Karpas-422 (cell line): ENCODE measurements at regions not wholly inside any gene's neighbourhood (a gene's known extent, or its start where the extent isn't known, plus 50 kb on each side); places are given as distances from the start of the nearest gene placed in this dataset.

ENCODE experiments used
- DNase-seq: peaks from one replicate; pipeline ENCODE4 v3.0.0-alpha.2; 2015
- H2AFZ ChIP-seq: fragments of 200-600 bp; sonication (generic); 2 replicates; pipeline ENCODE4 v1.6.1; 2014; ENCODE audit warnings: antibody characterized with exemption, low read length, mixed read lengths
- H3K27ac ChIP-seq: fragments of 200-600 bp; sonication (generic); 2 replicates; pipeline ENCODE4 v1.5.1; 2014; ENCODE audit warnings: mild to moderate bottlenecking, low read length, moderate library complexity
- H3K27me3 ChIP-seq: fragments of 200-600 bp; sonication (generic); 2 replicates; pipeline ENCODE4 v1.6.1; 2014; ENCODE audit warnings: low read length, mixed read lengths
- H3K36me3 ChIP-seq: fragments of 200-600 bp; sonication (generic); 2 replicates; pipeline ENCODE4 v1.6.1; 2014; ENCODE audit warnings: low read length, mixed read lengths; ENCODE audit not compliant: insufficient read depth
- H3K4me1 ChIP-seq: fragments of 200-600 bp; sonication (generic); 2 replicates; pipeline ENCODE4 v1.6.1; 2014; ENCODE audit warnings: mild to moderate bottlenecking, low read length, mixed read lengths
- H3K4me2 ChIP-seq: fragments of 200-600 bp; sonication (generic); 2 replicates; pipeline ENCODE4 v1.6.1; 2014; ENCODE audit warnings: low read length, low read depth, mild to moderate bottlenecking; ENCODE audit not compliant: poor library complexity, severe bottlenecking
- H3K4me3 ChIP-seq: fragments of 200-600 bp; sonication (generic); 2 replicates; pipeline ENCODE4 v1.5.1; 2014; ENCODE audit warnings: mild to moderate bottlenecking, antibody characterized with exemption, low read length, mixed read lengths
- H3K79me2 ChIP-seq: fragments of 200-600 bp; sonication (generic); 2 replicates; pipeline ENCODE4 v1.6.1; 2014; ENCODE audit warnings: mild to moderate bottlenecking, low read length, mixed read lengths
- H3K9ac ChIP-seq: fragments of 200-600 bp; sonication (generic); 2 replicates; pipeline ENCODE4 v1.6.0; 2014; ENCODE audit warnings: low read length
- H3K9me2 ChIP-seq: fragments of 200-600 bp; sonication (generic), shearing (Covaris generic); replicated peaks from 2 replicates; pipeline ENCODE4 v1.6.0; 2014; ENCODE audit warnings: mild to moderate bottlenecking, low read length, moderate library complexity; ENCODE audit not compliant: insufficient read depth
- H3K9me3 ChIP-seq: fragments of 300-700, 200-600 bp; sonication (generic); 2 replicates; pipeline ENCODE4 v1.6.1; 2014; ENCODE audit warnings: low read length, mixed read lengths
- H4K20me1 ChIP-seq: fragments of 200-600 bp; sonication (generic); 2 replicates; pipeline ENCODE4 v1.6.1; 2014; ENCODE audit warnings: mild to moderate bottlenecking, antibody characterized with exemption, low read length, low read depth; ENCODE audit not compliant: insufficient read depth

DNA sequence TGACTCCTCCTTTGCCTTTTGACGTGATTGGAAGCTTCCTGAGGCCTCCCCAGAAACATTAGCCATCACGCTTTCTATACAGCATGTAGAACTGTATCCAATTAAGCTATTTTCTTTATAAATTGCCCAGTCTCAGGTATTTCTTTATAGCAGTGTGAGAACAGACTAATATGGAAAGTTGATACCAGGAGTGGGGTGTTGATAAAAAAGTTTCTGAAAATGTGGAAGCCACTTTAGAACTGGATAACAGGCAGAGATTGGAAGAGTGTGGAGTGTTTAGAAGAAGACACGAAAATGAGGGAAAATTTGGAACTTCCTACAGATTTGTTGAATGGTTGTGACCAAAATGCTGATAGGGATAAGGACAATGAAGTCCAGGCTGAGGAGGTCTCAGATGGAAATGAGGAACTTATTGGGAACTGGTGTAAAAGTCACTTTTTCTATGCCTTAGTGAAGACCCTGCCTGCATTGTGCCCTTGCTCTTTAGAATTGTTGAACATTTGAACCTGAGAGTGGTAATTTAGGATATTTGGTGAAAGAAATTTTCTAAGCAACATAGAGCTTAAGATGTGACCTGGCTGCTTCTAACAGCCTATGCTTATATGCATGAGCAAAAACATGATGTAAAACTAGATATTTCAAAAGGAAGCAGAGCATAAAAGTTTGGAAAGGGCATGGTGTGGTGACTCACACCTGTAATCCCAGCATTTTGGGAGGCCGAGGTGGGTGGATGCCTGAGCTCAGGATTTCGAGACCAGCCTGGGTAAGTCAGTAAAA lies 969.7 kb downstream of the DSC3 start:
- no peaks in the 10 kb centered on the region for H3K4me1 ChIP-seq
- no peaks in the 10 kb centered on the region for H3K36me3 ChIP-seq
- H3K79me2 ChIP-seq = no peaks in the 10 kb centered on the region
- no peak overlapping the region for H3K27ac ChIP-seq
- H4K20me1 ChIP-seq = no peaks in the 10 kb centered on the region
- no peak overlapping the region for H2AFZ ChIP-seq
- H3K4me3 ChIP-seq = no peak overlapping the region
- no peak for DNase-seq
- H3K4me2 ChIP-seq = no peak overlapping the region
- H3K9me2 ChIP-seq = no peaks in the 10 kb centered on the region
- no peak overlapping the region for H3K9ac ChIP-seq
- H3K27me3 ChIP-seq = no peaks in the 10 kb centered on the region
- peaks cover 28% of the 10 kb centered on the region for H3K9me3 ChIP-seq

GRCh38 chr18:30066288-30066687 lies 976.3 kb downstream of the DSC3 start:
- no peaks in the 10 kb centered on the region for H3K9me2 ChIP-seq
- H4K20me1 ChIP-seq = no peaks in the 10 kb centered on the region
- H3K27ac ChIP-seq = no peak overlapping the region
- peaks cover 7% of the 10 kb centered on the region for H3K9me3 ChIP-seq
- no peaks in the 10 kb centered on the region for H3K36me3 ChIP-seq
- H3K4me1 ChIP-seq = no peaks in the 10 kb centered on the region
- H3K27me3 ChIP-seq = no peaks in the 10 kb centered on the region
- DNase-seq = no peak
- H3K4me3 ChIP-seq = no peak overlapping the region
- no peaks in the 10 kb centered on the region for H3K79me2 ChIP-seq
- H3K9ac ChIP-seq = no peak overlapping the region
- H2AFZ ChIP-seq = no peak overlapping the region
- no peak overlapping the region for H3K4me2 ChIP-seq

DNA sequence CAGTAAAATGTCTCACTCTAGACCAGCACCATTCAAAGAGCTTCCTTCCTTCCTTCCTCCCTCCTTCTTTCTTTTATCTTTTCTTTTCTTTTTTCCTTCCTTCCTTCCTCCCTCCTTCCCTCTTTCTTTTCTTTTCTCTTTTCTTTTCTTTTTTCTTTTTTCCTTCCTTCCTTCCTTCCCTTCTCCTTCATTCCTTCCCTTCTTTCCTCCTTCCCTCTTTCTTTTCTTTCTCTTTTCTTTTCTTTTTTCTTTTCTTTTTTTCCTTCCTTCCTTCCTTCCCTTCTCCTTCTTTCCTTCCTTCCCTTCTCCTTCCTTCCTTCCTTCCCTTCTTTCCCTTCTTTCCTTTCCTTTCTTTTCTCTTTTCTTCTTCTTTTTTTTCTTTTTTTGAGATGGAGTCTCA lies 985.1 kb downstream of the DSC3 start:
- no peaks in the 10 kb centered on the region for H3K27me3 ChIP-seq
- H3K9me3 ChIP-seq = peaks cover 24% of the 10 kb centered on the region; the same call in 1 of the 2 replicates
- no peaks in the 10 kb centered on the region; the same call in 1 of the 2 replicates for H3K9me2 ChIP-seq
- no peaks in the 10 kb centered on the region for H3K4me1 ChIP-seq
- DNase-seq = no peak
- no peak overlapping the region for H3K9ac ChIP-seq
- H2AFZ ChIP-seq = no peak overlapping the region
- no peak overlapping the region for H3K4me2 ChIP-seq
- H3K79me2 ChIP-seq = no peaks in the 10 kb centered on the region
- no peaks in the 10 kb centered on the region for H4K20me1 ChIP-seq
- H3K27ac ChIP-seq = no peak overlapping the region
- no peak overlapping the region for H3K4me3 ChIP-seq
- H3K36me3 ChIP-seq = no peaks in the 10 kb centered on the region

GRCh38 chr18:30056528-30056927 lies 986.0 kb downstream of the DSC3 start:
- H3K4me1 ChIP-seq = no peaks in the 10 kb centered on the region
- no peak overlapping the region for H3K27ac ChIP-seq
- H3K4me2 ChIP-seq = no peak overlapping the region
- no peaks in the 10 kb centered on the region for H3K27me3 ChIP-seq
- no peak overlapping the region for H2AFZ ChIP-seq
- no peaks in the 10 kb centered on the region; the same call in 1 of the 2 replicates for H3K9me2 ChIP-seq
- peaks cover 31% of the 10 kb centered on the region; the same call in 1 of the 2 replicates for H3K9me3 ChIP-seq
- no peak for DNase-seq
- no peaks in the 10 kb centered on the region for H3K36me3 ChIP-seq
- no peaks in the 10 kb centered on the region for H4K20me1 ChIP-seq
- H3K4me3 ChIP-seq = no peak overlapping the region
- H3K9ac ChIP-seq = no peak overlapping the region
- H3K79me2 ChIP-seq = no peaks in the 10 kb centered on the region

DNA sequence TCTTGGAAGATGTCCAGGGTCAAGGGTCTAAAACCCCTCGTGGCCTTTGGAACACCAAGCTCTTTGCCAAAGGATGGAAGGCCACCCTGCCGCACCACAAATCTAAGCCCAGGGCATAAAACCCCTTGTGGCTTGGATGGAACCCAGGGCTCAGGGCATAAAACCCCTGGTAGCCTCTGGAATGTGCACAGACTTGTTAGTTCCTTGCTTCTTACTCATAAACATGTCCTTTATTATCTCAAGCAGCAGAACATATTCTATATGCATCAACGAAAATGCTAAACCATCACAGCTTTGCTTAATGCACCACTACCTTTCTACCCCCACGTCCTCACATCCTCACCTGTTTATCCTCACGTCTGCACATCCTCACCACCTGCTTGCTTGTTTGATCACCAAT lies 998.0 kb downstream of the DSC3 start:
- Histone ChIP-seq H3K4me2 (no peak overlapping the region), H3K9me2 (no peaks in the 10 kb centered on the region), H3K4me3 (no peak overlapping the region), H3K9me3 (peaks cover 3% of the 10 kb centered on the region), H3K9ac (no peak overlapping the region), H3K79me2 (no peaks in the 10 kb centered on the region), H2AFZ (no peak overlapping the region), H3K36me3 (no peaks in the 10 kb centered on the region), H4K20me1 (no peaks in the 10 kb centered on the region), H3K27me3 (no peaks in the 10 kb centered on the region), H3K27ac (no peak overlapping the region), H3K4me1 (no peaks in the 10 kb centered on the region)
- no peak for DNase-seq

- H3K4me3 ChIP-seq = no peak overlapping the region
- DNase-seq = no peak
- no peaks in the 10 kb centered on the region for H3K36me3 ChIP-seq
- no peak overlapping the region for H3K4me2 ChIP-seq
- no peak overlapping the region for H3K27ac ChIP-seq
- H3K27me3 ChIP-seq = no peaks in the 10 kb centered on the region
- H3K9ac ChIP-seq = no peak overlapping the region
- peaks cover 21% of the 10 kb centered on the region for H3K9me3 ChIP-seq
- no peak overlapping the region for H2AFZ ChIP-seq
- H3K9me2 ChIP-seq = no peaks in the 10 kb centered on the region
- no peaks in the 10 kb centered on the region for H3K79me2 ChIP-seq
- no peaks in the 10 kb centered on the region for H3K4me1 ChIP-seq
- no peaks in the 10 kb centered on the region for H4K20me1 ChIP-seq
Observed at GRCh38 chr18:30039201-30039600, 1003.3 kb downstream of the DSC3 start.

DNA sequence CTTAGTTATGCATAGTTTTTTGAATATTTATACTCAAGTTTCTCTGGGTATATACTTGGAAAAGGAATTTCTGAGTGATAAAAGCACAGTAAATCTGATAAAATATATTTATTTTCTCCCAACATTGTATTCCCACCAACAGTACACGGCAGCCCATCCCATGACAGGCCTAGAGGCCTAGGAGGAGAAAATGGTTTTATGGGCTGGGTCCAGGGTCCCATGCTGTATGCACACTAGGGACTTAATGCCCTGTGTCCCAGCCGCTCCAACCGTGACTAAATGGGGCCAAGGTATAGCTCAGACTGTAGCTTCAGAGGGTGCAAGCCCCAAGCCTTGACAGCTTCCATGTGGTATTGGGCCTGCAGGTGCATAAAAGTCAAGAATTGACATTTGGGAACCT lies 1007.7 kb downstream of the DSC3 start:
- H2AFZ ChIP-seq = no peak overlapping the region
- H3K36me3 ChIP-seq = no peaks in the 10 kb centered on the region
- H3K4me3 ChIP-seq = no peak overlapping the region
- no peaks in the 10 kb centered on the region for H4K20me1 ChIP-seq
- DNase-seq = no peak
- no peaks in the 10 kb centered on the region for H3K79me2 ChIP-seq
- H3K9ac ChIP-seq = no peak overlapping the region
- H3K4me1 ChIP-seq = no peaks in the 10 kb centered on the region
- peaks cover 21% of the 10 kb centered on the region for H3K9me3 ChIP-seq
- no peaks in the 10 kb centered on the region for H3K9me2 ChIP-seq
- no peak overlapping the region for H3K4me2 ChIP-seq
- H3K27ac ChIP-seq = no peak overlapping the region
- H3K27me3 ChIP-seq = no peaks in the 10 kb centered on the region

- H2AFZ ChIP-seq = no peak overlapping the region
- no peaks in the 10 kb centered on the region for H3K27me3 ChIP-seq
- no peak overlapping the region for H3K4me3 ChIP-seq
Observed at GRCh38 chr18:30016179-30016578, 1026.4 kb downstream of the DSC3 start.

More at GRCh38 chr18:30016179-30016578, 1026.4 kb downstream of the DSC3 start:
- H3K9ac ChIP-seq = no peak overlapping the region
- no peaks in the 10 kb centered on the region for H3K9me2 ChIP-seq
- no peaks in the 10 kb centered on the region for H3K36me3 ChIP-seq
- H3K27ac ChIP-seq = no peak overlapping the region
- H3K4me2 ChIP-seq = no peak overlapping the region
- H3K79me2 ChIP-seq = no peaks in the 10 kb centered on the region
- no peak for DNase-seq
- no peaks in the 10 kb centered on the region for H4K20me1 ChIP-seq
- H3K9me3 ChIP-seq = no peaks in the 10 kb centered on the region
- H3K4me1 ChIP-seq = no peaks in the 10 kb centered on the region
